ENCODE measurements at regions not wholly inside any gene's neighbourhood (a gene's known extent, or its start where the extent isn't known, plus 50 kb on each side); places are given as distances from the start of the nearest gene placed in this dataset.

- Histone ChIP-seq H3K4me1 (ENCODE audit: control insufficient read depth, insufficient read depth, low read length) (no peaks in the 10 kb centered on the region), H3K4me3 (ENCODE audit: low read depth in 2 of 2, low read length in 2 of 2) (no peak overlapping the region), H3K9me3 (ENCODE audit: control insufficient read depth, insufficient read depth, low read depth, low read length) (no peaks in the 10 kb centered on the region), H3K27me3 (ENCODE audit: control insufficient read depth, insufficient read depth, low read length) (0 out of 2 replicates have a peak, but pooled peaks cover 4% of the 10 kb centered on the region), H3K36me3 (ENCODE audit: control insufficient read depth, insufficient read depth, low read length) (no peaks in the 10 kb centered on the region), H3K27ac (ENCODE audit: low read length) (no peak overlapping the region)
- in situ Hi-C loops (cut with HindIII; ENCODE audit: low pct_unique_long_range_greater_than_20kb, low sequenced_read_pairs) = no loop called here
- intact Hi-C loops (cut with micrococcal nuclease; ENCODE audit: unreplicated experiment) = no loop called here
- POLR2A ChIA-PET = no interaction called here
- CTCF ChIA-PET = no interaction called here
- ATAC-seq (no peak), DNase-seq (ENCODE audit: low read depth, low spot score) (no peak)
- no TSS peak for BruUV-seq (replicated peaks)
- TF ChIP-seq REST (IDR thresholded peaks at IDR 0.05; ENCODE audit: insufficient read depth in 1 of 2, low read depth in 2 of 2, low read length in 1 of 2) (no peak), CTCF (IDR thresholded peaks at IDR 0.05) (no peak), SIN3A (IDR thresholded peaks at IDR 0.05; ENCODE audit: borderline replicate concordance, insufficient read depth, low read depth, low read length) (no peak), TCF7L2 (IDR thresholded peaks at IDR 0.05; ENCODE audit: low read depth, low read length) (no peak), POLR2AphosphoS5 (IDR thresholded peaks at IDR 0.05; ENCODE audit: low read depth, low read length) (no peak)
These were observed 69.1 kb downstream of the CD164 start for GRCh38 chr6:109313139-109313538.

- Histone ChIP-seq H3K9me3 (ENCODE audit: control insufficient read depth, insufficient read depth, low read depth, low read length) (no peaks in the 10 kb centered on the region), H3K27me3 (ENCODE audit: control insufficient read depth, insufficient read depth, low read length) (no peaks in the 10 kb centered on the region), H3K36me3 (ENCODE audit: control insufficient read depth, insufficient read depth, low read length) (no peaks in the 10 kb centered on the region), H3K4me1 (ENCODE audit: control insufficient read depth, insufficient read depth, low read length) (no peaks in the 10 kb centered on the region), H3K27ac (ENCODE audit: low read length) (no peak overlapping the region), H3K4me3 (ENCODE audit: low read depth in 2 of 2, low read length in 2 of 2) (no peak overlapping the region)
- ChIA-PET POLR2A (no interaction called here), CTCF (no interaction called here)
- BruUV-seq (replicated peaks) = no TSS peak
- in situ Hi-C loops (cut with HindIII; ENCODE audit: low pct_unique_long_range_greater_than_20kb, low sequenced_read_pairs) (no loop called here), intact Hi-C loops (cut with micrococcal nuclease; ENCODE audit: unreplicated experiment) (no loop called here)
- no peak for DNase-seq (ENCODE audit: low read depth, low spot score)
- no peak for ATAC-seq
- TF ChIP-seq TCF7L2 (IDR thresholded peaks at IDR 0.05; ENCODE audit: low read depth, low read length) (no peak), POLR2AphosphoS5 (IDR thresholded peaks at IDR 0.05; ENCODE audit: low read depth, low read length) (no peak), CTCF (IDR thresholded peaks at IDR 0.05) (no peak), REST (IDR thresholded peaks at IDR 0.05; ENCODE audit: insufficient read depth in 1 of 2, low read depth in 2 of 2, low read length in 1 of 2) (no peak), SIN3A (IDR thresholded peaks at IDR 0.05; ENCODE audit: borderline replicate concordance, insufficient read depth, low read depth, low read length) (no peak)
These were observed 70.8 kb downstream of the CD164 start for GRCh38 chr6:109311471-109311870.
